Ishikawa (cell line): ENCODE measurements at regions not wholly inside any gene's neighbourhood (a gene's known extent, or its start where the extent isn't known, plus 50 kb on each side); places are given as distances from the start of the nearest gene placed in this dataset.

ENCODE experiments used
- CREB1 ChIP-seq: IDR thresholded peaks from 2 replicates; pipeline ENCODE4 v1.6.1; 2012; ENCODE audit warnings: low read depth
- EP300 ChIP-seq: IDR thresholded peaks from 2 replicates; pipeline ENCODE4 v1.6.1; 2012; ENCODE audit warnings: borderline replicate concordance
- TAF1 ChIP-seq: IDR thresholded peaks from 2 replicates; pipeline ENCODE4 v1.6.1; 2012; ENCODE audit warnings: low read depth, mild to moderate bottlenecking
- YY1 ChIP-seq: IDR thresholded peaks from 2 replicates; pipeline ENCODE4 v1.6.1; 2012; ENCODE audit warnings: low read depth
- TF ChIP-seq, protein P1 (sequence below): IDR thresholded peaks from 2 replicates; pipeline ENCODE4 v1.6.1; 2012; ENCODE audit warnings: low read depth, mild to moderate bottlenecking

DNA sequence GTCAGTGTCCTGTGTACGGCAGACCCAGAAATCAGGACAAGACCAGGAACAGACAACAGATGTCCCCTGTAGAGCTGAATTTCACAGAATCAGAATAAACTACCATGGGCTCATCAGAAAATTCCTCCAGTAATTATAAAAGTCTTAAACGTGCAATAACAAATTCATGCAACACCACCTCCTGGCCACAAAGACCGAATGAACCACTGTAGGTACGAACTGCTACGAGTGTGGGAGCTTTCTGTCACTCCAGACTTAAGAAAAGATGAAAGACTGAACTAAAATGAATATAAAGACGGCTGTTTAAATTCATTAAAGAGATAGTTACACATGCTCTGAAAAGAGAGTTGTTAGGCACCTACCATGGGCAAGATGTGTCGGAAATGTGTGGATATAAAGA lies 333.5 kb downstream of the RRAGC start:
- no peak for TF ChIP-seq EP300
- TF ChIP-seq YY1 = no peak
- TF ChIP-seq CREB1 = no peak
- TF ChIP-seq, protein P1, sequence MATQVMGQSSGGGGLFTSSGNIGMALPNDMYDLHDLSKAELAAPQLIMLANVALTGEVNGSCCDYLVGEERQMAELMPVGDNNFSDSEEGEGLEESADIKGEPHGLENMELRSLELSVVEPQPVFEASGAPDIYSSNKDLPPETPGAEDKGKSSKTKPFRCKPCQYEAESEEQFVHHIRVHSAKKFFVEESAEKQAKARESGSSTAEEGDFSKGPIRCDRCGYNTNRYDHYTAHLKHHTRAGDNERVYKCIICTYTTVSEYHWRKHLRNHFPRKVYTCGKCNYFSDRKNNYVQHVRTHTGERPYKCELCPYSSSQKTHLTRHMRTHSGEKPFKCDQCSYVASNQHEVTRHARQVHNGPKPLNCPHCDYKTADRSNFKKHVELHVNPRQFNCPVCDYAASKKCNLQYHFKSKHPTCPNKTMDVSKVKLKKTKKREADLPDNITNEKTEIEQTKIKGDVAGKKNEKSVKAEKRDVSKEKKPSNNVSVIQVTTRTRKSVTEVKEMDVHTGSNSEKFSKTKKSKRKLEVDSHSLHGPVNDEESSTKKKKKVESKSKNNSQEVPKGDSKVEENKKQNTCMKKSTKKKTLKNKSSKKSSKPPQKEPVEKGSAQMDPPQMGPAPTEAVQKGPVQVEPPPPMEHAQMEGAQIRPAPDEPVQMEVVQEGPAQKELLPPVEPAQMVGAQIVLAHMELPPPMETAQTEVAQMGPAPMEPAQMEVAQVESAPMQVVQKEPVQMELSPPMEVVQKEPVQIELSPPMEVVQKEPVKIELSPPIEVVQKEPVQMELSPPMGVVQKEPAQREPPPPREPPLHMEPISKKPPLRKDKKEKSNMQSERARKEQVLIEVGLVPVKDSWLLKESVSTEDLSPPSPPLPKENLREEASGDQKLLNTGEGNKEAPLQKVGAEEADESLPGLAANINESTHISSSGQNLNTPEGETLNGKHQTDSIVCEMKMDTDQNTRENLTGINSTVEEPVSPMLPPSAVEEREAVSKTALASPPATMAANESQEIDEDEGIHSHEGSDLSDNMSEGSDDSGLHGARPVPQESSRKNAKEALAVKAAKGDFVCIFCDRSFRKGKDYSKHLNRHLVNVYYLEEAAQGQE = no peak
- no peak for TF ChIP-seq TAF1
